T-helper 17 cell (primary cell): ENCODE measurements at regions not wholly inside any gene's neighbourhood (a gene's known extent, or its start where the extent isn't known, plus 50 kb on each side); places are given as distances from the start of the nearest gene placed in this dataset.
"Not testable (repeated sequence)": the region's sequence is repeated elsewhere in the genome, so short reads cannot be mapped to it uniquely, and the experiment has no call there.

ENCODE experiments used
- ATAC-seq: fragments of 150-1000 bp; cut with Tn5 transposase; 2 replicates; pipeline ENCODE4 v1.10.0; 2021; ENCODE audit warnings: mild to moderate bottlenecking, moderate library complexity
- DNase-seq, 3 donors: peaks; one replicate each; pipeline versions ENCODE4 v3.0.0 to v3.0.0-alpha.2; 2020 to 2021
- H3K9me3 ChIP-seq: one replicate; pipeline ENCODE4 v1.7.0; 2013; ENCODE audit warnings: low read length, mild to moderate bottlenecking; ENCODE audit not compliant: control insufficient read depth, poor library complexity, severe bottlenecking
- H3K27ac Mint-ChIP-seq: one replicate; pipeline ENCODE4 v1.8.0; 2022; ENCODE audit warnings: mild to moderate bottlenecking, moderate library complexity, mixed read lengths
- H3K27me3 Mint-ChIP-seq: one replicate; pipeline ENCODE4 v1.8.0; 2022; ENCODE audit warnings: mixed read lengths
- H3K36me3 Mint-ChIP-seq: one replicate; pipeline ENCODE4 v1.8.0; 2022; ENCODE audit warnings: low read depth, mixed read lengths
- H3K4me1 Mint-ChIP-seq: one replicate; pipeline ENCODE4 v1.8.0; 2022; ENCODE audit warnings: mild to moderate bottlenecking, mixed read lengths
- H3K4me3 Mint-ChIP-seq: one replicate; pipeline ENCODE4 v1.8.0; 2022; ENCODE audit warnings: mild to moderate bottlenecking, moderate library complexity, mixed read lengths

- ATAC-seq (no peak), DNase-seq (no peak)
- Mint-ChIP-seq H3K27me3 (peaks cover 34% of the 10 kb centered on the region), H3K4me1 (no peaks in the 10 kb centered on the region), H3K4me3 (no peak overlapping the region), H3K27ac (no peak overlapping the region), H3K36me3 (no peaks in the 10 kb centered on the region)
- no peaks in the 10 kb centered on the region for H3K9me3 ChIP-seq
These were observed 289.2 kb downstream of the ADGRD1 start for GRCh38 chr12:131242741-131243496.

- H3K4me1 Mint-ChIP-seq, H3K36me3 Mint-ChIP-seq, H3K27ac Mint-ChIP-seq, H3K4me3 Mint-ChIP-seq, ATAC-seq, DNase-seq, H3K9me3 ChIP-seq: not testable (repeated sequence)
- peaks cover 38% of the 10 kb centered on the region for H3K27me3 Mint-ChIP-seq
These were observed 290.5 kb downstream of the ADGRD1 start for GRCh38 chr12:131244157-131244688.

GRCh38 chr12:131245161-131245560 is 291.5 kb downstream of the ADGRD1 start:
- H3K4me1 Mint-ChIP-seq, result not testable (repeated sequence)

GRCh38 chr12:131245564-131246355 is 292.1 kb downstream of the ADGRD1 start:
- H3K9me3 ChIP-seq, result no peaks in the 10 kb centered on the region
- ATAC-seq, result no peak
- Mint-ChIP-seq H3K4me3 (no peak overlapping the region), H3K27ac (no peak overlapping the region), H3K27me3 (peaks cover 30% of the 10 kb centered on the region), H3K36me3 (no peaks in the 10 kb centered on the region), H3K4me1 (no peaks in the 10 kb centered on the region)
- DNase-seq, result no peak

More at GRCh38 chr12:131245161-131245560, 291.5 kb downstream of the ADGRD1 start:
- DNase-seq, H3K4me3 Mint-ChIP-seq, ATAC-seq, H3K36me3 Mint-ChIP-seq, H3K9me3 ChIP-seq, H3K27ac Mint-ChIP-seq: not testable (repeated sequence)
- peaks cover 30% of the 10 kb centered on the region for H3K27me3 Mint-ChIP-seq

- H3K27me3 Mint-ChIP-seq, result peaks cover 30% of the 10 kb centered on the region
- H3K36me3 Mint-ChIP-seq, ATAC-seq, DNase-seq, H3K27ac Mint-ChIP-seq, H3K9me3 ChIP-seq, H3K4me3 Mint-ChIP-seq, H3K4me1 Mint-ChIP-seq: not testable (repeated sequence)
These were observed 293.5 kb downstream of the ADGRD1 start for GRCh38 chr12:131247026-131247725.

GRCh38 chr12:131247875-131248274 is 294.2 kb downstream of the ADGRD1 start:
- H3K4me1 Mint-ChIP-seq, H3K9me3 ChIP-seq, H3K27ac Mint-ChIP-seq, H3K4me3 Mint-ChIP-seq, ATAC-seq, DNase-seq, H3K36me3 Mint-ChIP-seq: not testable (repeated sequence)
- peaks cover 30% of the 10 kb centered on the region for H3K27me3 Mint-ChIP-seq

- Mint-ChIP-seq H3K27ac (no peak overlapping the region), H3K4me3 (no peak overlapping the region), H3K27me3 (peaks cover 38% of the 10 kb centered on the region), H3K36me3 (no peaks in the 10 kb centered on the region), H3K4me1 (peaks cover 3% of the 10 kb centered on the region)
- no peak for ATAC-seq
- H3K9me3 ChIP-seq, result no peaks in the 10 kb centered on the region
- DNase-seq, result no peak
These were observed 295.7 kb downstream of the ADGRD1 start for GRCh38 chr12:131249246-131250027.

GRCh38 chr12:131250028-131250950 is 296.6 kb downstream of the ADGRD1 start:
- DNase-seq, result no peak
- Mint-ChIP-seq H3K36me3 (no peaks in the 10 kb centered on the region), H3K4me3 (no peak overlapping the region)

GRCh38 chr12:131250951-131251315 is 297.2 kb downstream of the ADGRD1 start:
- no peak for DNase-seq
- ATAC-seq, result no peak
- H3K9me3 ChIP-seq, result no peaks in the 10 kb centered on the region
- no peaks in the 10 kb centered on the region for H3K36me3 Mint-ChIP-seq
- H3K4me1 Mint-ChIP-seq, result peaks cover 3% of the 10 kb centered on the region
- peaks cover 31% of the 10 kb centered on the region for H3K27me3 Mint-ChIP-seq
- no peak overlapping the region for H3K27ac Mint-ChIP-seq
- no peak overlapping the region for H3K4me3 Mint-ChIP-seq

More at GRCh38 chr12:131250028-131250950, 296.6 kb downstream of the ADGRD1 start:
- Mint-ChIP-seq H3K4me1 (peaks cover 3% of the 10 kb centered on the region), H3K27ac (no peak overlapping the region), H3K27me3 (peaks cover 38% of the 10 kb centered on the region)
- ATAC-seq, result no peak
- H3K9me3 ChIP-seq, result no peaks in the 10 kb centered on the region

- Mint-ChIP-seq H3K27ac (no peak overlapping the region), H3K36me3 (no peaks in the 10 kb centered on the region), H3K4me1 (peaks cover 3% of the 10 kb centered on the region), H3K4me3 (no peak overlapping the region), H3K27me3 (peaks cover 30% of the 10 kb centered on the region)
- no peaks in the 10 kb centered on the region for H3K9me3 ChIP-seq
- no peak for ATAC-seq
- no peak for DNase-seq
These were observed 297.8 kb downstream of the ADGRD1 start for GRCh38 chr12:131251336-131252101.

- no peak for ATAC-seq
- no peak for DNase-seq
- Mint-ChIP-seq H3K27me3 (peaks cover 20% of the 10 kb centered on the region), H3K36me3 (no peaks in the 10 kb centered on the region), H3K4me3 (no peak overlapping the region), H3K4me1 (peaks cover 3% of the 10 kb centered on the region), H3K27ac (no peak overlapping the region)
- no peaks in the 10 kb centered on the region for H3K9me3 ChIP-seq
These were observed 299.8 kb downstream of the ADGRD1 start for GRCh38 chr12:131253376-131254026.
